ENCODE measurements at regions not wholly inside any gene's neighbourhood (a gene's known extent, or its start where the extent isn't known, plus 50 kb on each side); places are given as distances from the start of the nearest gene placed in this dataset.

DNA sequence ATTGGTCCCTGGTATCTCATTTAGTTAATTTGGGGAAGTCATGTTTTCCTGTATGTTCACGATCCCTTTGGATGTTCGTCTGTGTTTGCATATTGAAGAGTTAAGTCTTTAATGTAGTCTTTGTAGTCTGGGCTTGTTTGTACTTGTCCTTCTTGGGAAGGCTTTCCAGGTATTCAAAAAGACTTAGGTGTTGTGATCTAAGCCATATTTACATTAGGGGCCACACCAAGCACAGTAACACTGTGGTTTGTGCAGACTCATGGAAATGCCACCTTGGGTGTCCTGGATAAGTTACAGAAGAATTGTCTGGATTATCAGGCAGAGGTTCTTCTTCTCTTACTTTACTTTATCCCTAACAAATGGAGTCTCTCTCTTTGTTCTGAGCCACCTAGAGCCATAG lies 380.3 kb downstream of the CCER1 start:
- TF ChIP-seq, protein P1, sequence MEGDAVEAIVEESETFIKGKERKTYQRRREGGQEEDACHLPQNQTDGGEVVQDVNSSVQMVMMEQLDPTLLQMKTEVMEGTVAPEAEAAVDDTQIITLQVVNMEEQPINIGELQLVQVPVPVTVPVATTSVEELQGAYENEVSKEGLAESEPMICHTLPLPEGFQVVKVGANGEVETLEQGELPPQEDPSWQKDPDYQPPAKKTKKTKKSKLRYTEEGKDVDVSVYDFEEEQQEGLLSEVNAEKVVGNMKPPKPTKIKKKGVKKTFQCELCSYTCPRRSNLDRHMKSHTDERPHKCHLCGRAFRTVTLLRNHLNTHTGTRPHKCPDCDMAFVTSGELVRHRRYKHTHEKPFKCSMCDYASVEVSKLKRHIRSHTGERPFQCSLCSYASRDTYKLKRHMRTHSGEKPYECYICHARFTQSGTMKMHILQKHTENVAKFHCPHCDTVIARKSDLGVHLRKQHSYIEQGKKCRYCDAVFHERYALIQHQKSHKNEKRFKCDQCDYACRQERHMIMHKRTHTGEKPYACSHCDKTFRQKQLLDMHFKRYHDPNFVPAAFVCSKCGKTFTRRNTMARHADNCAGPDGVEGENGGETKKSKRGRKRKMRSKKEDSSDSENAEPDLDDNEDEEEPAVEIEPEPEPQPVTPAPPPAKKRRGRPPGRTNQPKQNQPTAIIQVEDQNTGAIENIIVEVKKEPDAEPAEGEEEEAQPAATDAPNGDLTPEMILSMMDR (IDR thresholded peaks at IDR 0.05) = no peak
- no peak for TF ChIP-seq POLR2A (IDR thresholded peaks at IDR 0.05)
